Stimulated activated CD4-positive, alpha-beta T cell treated with anti-CD3 and anti-CD28 coated beads, Interleukin-2, amount 100 ng/mL, for 48 hours (primary cell): ENCODE measurements at regions not wholly inside any gene's neighbourhood (a gene's known extent, or its start where the extent isn't known, plus 50 kb on each side); places are given as distances from the start of the nearest gene placed in this dataset.

ENCODE experiments used
- DNase-seq, 2 donors: peaks; one replicate each; pipeline ENCODE4 v3.0.0-alpha.2; 2020

DNA sequence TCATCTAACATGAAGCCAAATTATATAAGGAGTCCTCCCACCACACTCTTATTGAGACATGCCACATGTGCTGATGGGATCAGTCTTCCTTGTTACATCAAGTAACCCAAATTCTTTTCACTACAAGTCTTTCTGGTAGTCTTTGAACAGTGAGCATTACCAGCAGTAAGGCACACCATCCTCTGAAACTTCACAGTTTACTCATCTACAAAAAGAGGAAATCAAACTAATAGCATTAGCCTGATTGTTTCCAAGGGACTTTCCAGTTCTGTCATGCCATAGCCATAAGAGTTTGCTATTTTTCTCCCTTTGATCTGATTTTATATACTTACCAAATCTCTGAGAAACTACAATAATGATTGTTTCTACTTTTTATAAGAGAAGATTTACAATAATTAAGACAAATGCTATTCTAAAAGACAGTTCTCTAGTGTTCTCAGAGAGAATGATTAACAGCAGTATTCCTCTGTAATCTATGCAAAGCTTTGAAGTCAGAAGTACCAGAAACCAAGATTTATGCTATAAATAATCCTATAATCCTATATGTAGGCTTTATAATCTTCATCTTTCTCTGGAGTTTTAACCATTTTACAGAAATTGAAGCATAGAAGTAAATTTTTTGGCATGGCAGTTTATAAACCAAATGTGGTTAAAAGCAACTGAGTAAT, 166.2 kb upstream of the ACO1 start:
- no peak for DNase-seq

DNA sequence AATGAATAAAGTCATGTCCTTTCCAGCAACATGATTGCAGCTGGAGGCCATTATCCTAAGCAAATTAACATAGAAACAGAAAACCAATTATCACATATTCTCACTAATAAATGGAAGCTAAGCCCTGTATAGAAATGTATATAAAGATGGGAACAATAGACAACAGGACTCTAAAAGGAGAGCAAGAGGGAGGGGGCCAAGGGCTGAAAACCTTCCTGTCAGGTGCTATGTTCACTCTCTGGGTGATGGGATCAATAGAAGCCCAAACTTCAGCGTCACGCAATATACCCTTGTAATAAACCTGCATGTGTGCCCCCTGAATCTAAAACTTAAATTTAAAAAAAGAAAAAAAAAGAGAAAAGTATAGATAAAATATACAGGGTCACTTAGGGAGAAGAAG, 163.7 kb upstream of the ACO1 start:
- DNase-seq: no peak

DNA sequence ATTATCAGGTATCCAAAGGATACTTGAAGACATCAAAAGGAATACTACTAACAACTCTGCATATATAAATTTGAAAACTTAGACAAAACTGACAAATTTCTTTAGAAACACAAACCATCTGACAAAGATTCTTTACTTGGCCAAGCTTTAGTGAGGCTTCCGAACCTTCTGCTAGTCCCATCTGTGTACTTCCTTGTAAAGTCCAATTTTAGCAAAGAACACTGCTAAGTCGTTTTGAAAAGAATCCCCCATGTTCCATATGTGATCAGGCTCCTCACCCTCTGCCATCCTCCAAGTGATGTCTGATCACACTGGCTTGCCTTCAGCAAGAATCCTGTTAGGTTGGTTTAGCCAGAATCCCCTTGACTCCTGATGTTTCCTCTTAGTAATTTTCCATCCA, 150.0 kb upstream of the ACO1 start:
- DNase-seq: no peak

DNA sequence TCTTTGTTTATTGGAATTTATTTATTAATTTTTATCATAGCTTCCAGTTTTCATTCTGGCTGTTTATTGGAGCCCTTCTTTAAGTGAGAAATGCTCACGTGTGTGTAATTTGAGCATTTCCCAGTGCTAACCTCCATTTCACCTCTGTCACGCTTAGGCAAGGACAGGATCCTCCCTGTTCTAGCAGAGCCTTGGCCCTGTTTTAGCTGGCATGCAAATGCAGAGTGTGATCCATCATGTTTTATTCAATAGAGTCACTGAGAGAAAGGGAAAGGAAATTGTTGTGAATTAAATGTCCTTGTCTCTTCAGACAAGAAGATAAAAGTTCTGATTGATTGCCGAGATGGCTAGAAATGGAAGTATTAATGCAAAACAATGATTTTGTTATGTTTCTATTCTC, 137.3 kb upstream of the ACO1 start:
- no peak for DNase-seq

DNA sequence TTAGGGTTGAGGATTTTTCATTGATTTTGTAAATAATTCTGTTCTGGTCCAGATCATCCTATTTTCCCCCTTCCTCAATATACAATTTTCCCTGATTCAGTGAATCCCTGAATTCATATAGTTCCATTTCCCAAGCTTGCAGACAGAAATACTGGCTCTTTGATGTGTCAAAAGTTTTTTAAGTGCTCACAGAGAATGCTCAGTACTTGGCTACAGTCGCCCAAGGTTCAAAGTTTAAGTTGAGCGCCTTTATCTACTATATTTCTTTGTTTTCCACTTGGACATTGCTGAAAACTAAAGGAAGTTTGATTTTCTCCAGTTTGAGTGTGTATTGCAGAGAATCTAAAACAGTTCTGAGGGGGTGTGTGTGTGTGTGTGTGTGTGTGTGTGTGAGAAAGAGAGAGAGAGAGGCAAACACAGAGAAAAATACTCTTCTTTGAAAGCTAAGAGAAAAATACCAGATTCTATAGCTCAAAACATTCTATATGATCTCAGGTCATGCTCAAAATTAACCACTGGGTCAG, 136.2 kb upstream of the ACO1 start:
- DNase-seq: no peak

DNA sequence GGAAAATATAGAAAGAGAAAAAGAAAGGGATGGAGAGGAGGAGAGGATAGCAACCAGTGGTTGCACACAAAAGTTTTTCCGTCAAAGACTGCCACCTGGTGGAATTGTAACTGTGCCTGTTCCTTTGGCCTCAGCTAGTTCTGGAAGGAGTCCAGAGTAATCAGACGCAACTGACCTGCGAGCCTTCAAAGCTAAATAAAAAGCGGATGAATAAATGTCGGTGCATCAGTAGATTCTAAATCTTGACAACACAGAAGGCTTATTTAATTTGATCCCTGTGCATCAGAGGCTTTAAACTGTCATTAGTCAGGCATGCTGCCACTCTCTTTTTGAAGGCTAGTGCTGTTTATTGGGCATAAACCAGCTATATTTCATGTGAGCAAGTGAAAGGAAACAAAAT, 132.9 kb upstream of the ACO1 start:
- peak; percentile 8 to 13 for DNase-seq

DNA sequence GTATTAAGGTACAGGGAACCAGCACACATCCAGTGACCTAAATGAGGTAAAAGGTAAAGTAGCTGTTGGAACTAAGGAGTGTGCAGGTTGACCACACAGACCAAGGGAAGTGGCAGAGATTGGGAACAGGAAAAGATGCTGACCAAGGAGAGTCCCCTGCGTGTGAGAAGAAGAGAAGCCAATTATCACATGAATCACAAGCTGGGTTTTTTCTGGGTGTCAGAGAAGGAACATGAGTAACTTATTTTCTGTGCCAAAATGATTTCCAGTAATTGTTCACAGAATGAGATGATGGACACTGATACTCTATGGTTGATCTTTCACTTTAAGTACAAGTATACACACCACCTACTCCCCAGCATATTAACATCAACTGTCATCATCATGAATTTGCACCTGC, 130.7 kb upstream of the ACO1 start:
- no peak for DNase-seq

DNA sequence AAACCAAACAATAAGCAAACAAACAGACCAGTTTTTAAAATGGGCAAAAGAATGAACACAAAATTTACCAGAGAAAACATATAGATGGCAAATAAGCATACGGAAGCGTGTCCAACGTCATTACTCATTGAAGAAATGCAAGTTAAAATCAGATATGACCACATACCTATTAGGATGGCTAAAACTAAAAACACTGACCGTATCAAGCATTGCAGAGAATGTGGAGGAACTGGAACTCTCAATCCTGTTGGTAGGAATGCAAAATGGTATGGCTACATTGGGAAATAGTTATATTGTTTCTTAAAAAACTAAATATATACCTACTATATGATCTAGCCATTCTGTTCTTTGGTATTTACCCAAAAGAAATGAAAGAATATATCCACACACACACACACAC, 129.4 kb upstream of the ACO1 start:
- DNase-seq: no peak

DNA sequence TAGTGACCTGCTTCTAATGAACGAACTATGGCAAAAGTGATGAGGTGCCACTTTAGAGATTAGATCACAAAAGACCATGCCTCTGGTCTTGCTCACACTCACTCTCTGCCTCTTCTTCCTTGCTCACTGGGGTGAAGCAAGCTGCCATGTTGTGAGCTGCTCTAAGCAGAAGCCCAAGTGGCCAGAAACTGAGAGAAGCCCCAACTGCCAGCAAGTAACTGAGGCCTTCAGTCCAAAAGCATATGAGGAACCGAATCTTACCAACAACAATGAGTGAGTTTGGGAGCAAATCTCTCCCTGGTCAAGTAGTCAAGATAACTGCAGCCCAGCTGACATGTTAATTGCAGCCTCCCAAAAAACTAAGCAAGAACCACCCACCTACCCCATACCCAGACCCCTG, 126.0 kb upstream of the ACO1 start:
- no peak for DNase-seq

DNA sequence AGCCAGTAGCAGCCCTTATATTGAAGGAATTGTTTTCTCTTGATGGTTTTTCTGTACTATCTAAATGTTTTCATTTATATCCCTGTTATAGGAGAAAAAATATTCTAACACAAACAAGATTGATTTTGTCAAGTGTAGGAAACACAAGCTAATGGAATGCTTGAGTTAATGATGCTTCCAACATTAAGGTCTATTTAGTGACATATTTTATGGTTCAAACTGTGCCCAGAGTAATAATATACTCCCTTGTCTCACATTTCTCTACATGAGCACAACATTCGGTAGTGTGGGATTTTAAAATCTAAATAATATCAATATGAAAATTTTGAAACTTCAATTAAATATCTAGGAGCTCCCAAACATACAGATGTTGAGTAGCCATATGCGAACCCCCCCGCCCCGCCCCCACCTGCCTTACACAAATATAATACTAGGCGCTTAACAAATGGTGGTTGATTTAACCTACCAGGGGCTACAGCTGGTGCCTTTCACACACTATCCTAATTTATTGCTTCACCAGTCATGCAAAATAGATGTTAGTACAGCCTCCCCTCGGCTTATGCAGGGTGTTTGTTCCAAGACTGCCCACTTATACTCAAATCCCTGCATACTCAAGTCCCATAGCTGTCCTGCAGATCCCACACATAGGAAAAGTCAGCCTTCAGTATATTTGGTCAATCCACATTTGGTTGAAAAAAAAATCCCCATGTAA, 124.1 kb upstream of the ACO1 start:
- DNase-seq: no peak

DNA sequence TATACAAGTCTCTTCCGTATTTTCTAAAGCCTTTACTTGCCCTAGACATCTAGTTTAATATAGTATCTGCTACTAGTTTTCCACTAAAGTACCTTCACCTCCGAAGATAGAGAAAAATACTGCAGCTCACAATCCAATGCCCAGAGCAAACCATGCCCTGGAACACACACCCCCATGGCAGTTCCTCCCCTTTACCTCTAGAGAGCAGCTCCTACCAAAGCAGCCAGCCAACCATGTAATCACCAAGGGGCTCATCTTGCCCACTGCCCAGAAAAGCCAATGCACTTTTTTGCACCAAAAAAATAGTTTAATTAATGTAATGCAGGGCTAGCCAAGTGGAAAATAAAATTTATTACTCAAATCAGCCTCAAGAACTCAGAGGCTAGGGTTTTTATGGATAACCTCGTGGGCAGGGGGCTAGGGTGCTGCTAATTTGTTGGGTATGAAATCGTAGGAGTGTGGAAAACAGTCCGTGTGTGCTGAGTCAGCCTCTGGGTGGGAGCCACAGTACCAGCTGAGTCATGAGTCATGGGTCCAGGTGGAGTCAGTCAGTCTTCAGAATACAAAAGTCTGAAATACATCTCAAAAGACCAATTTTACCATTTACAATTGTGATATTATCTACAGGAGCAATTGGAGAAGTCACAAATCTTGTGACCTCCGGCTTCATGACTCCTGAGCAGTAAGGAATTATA, 120.1 kb upstream of the ACO1 start:
- no peak for DNase-seq

DNA sequence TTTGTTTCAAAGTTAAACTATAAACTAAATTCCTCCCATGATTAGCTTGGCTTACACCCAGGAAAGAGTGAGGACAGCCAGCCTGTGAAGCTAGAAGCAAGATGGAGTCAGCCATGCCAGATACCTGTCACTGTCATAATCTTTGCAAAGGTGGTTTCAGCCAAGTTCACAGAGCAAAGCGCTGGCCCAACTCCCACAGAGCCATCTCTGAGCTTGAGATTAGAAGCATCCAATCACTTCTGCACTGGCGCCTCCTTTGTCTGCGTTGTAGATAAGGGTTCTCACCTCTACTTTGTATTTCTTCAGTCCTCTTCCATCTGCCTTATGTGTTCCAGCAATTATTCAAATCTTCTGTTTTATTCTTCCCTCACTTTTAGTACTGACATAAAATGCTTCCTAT, 119.4 kb upstream of the ACO1 start:
- no peak for DNase-seq

DNA sequence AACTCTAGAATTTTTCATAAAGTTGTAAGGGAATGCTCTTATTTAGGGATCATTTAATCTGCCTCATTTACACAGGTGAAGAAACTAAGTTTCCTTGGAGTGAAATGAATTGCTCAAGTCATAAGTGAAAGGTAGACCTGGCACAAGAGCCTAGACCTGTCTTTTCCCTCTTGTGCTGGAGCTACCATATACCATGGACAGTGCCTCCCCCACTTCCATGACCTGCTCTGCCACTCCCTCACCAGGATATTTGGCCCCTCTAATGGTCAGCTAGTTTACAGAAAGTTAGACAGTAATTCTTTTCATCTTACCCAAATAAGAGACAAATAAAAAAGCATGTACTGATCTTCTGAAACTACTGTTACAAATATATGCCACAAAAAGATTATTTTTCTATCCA, 105.5 kb upstream of the ACO1 start:
- no peak for DNase-seq

DNA sequence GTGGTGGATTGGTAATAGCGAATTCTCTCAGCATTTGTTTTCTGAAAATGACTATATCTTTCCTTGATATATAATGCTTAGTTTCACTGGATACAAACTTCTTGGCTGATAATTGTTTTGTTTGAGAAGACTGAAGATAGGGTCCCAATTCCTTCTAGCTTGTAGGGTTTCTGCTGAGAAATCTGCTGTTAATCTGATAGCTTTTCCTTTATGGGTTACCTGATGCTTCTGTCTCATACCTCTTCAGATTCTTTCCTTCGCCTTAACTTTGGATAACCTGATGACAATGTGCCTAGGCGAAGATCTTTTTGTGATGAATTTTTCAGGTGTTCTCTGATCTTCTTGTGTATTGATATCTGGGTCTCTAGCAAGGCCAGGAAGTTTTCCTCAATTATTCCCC, 94.7 kb upstream of the ACO1 start:
- no peak for DNase-seq

DNA sequence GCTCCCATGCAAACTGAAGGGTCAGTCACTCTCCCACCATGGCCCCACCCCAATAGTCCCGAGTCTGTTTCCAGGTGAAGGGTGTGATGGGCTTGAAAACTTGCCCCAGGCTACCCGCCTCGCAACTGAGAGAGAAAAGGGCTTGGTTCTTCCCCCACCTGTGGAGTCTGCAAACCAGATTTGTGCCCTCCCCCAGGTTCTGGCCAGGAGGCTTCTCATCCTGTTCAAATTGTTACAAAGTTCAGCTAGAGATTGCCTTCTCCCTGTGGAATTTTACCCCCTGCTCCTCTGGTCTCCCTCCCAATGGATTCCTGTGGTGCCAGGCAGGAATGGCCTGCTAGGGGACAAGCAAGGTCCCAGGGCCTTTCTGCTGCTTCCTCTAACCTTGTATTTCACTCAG, 93.1 kb upstream of the ACO1 start:
- DNase-seq: no peak

DNA sequence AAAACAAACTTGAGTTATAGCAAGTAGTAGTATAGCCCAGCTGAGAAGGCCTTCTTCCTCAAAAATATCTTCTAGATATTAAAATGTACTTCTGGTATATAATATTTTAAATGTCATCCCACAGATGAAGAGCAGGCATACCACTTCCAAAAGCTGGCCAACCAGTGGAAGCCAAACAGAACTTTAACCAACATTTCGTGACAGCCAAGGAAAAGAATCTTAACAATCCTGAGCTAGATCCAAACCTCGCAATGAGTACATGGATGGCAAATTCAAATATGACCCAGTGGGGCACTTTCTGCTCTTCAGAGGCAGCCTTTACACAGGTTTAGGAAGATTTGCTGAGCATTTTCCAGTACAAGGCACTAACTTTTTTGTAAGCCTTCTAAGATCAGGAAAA, 91.8 kb upstream of the ACO1 start:
- DNase-seq: no peak

DNA sequence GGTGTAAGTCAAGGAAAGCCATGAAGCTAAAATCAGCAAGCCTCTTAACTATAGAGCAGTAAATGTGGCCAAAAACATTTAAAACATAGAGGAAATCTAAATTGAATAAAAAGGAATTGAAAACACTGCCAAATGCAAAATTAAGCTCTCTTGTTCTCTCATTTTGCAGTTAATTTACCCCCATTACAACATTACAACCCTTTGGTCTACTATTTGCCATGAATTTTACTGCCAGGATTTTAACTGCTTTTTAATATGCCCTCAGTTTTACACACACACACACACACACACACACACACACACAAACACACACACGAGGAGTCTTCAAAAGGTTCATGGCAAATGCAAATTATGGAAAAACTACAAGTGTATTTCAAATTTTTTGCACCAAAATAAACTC, 91.4 kb upstream of the ACO1 start:
- DNase-seq: no peak

DNA sequence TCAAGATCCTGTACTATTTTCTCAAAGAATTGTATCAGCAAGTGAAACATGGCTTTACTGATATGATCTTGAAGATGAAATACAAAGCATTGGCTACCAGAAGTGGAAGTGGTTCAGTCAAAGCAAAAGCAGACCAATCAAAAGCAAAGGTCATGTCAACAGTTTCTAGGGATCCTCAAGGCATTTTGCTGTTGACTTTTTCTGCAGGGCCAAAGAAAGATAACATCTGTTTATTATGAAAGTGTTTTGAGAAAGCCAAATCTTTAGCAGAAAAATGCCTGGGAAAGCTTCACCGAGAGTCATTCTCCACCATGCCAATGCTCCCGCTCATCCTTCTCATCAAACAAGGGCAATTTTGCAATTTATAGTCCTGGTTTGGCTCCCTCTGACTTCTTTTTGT, 90.3 kb upstream of the ACO1 start:
- no peak for DNase-seq

DNA sequence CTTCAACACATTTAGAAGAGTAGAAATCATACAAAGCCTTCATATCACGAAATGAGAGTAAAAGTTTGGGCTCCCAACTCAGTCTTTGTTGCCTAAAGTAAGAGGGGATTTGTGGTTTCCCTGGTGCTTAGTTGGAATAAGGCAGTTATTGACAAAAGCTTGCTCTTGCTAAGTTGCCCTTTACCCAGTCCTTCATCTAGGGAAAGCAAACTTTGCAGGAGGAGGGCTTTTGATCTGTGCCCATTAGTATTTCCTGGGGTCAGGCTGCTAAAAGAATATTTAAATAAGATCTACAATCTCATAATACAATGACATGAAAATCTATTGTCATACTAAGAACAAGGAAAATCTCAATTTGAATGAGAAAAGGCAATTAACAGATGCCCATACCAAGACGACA, 84.1 kb upstream of the ACO1 start:
- no peak for DNase-seq

DNA sequence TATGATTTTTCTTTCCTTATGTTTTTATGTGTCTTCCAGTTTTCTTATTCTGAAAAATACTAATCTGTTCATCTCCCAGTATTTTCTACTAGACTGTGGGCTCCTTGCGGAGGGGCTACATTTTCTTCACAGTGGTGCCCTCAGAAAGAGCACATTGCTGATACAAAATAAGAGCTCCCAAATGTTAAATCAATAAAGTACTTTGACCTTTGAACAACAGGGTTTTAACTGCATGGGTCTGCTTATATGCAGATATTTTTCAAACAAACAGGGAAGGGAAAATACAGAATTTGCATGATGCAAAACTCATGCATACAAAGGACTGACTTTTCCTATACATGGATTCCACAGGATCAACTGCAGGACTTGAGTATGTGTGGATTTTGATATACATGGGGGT, 79.9 kb upstream of the ACO1 start:
- DNase-seq: no peak

DNA sequence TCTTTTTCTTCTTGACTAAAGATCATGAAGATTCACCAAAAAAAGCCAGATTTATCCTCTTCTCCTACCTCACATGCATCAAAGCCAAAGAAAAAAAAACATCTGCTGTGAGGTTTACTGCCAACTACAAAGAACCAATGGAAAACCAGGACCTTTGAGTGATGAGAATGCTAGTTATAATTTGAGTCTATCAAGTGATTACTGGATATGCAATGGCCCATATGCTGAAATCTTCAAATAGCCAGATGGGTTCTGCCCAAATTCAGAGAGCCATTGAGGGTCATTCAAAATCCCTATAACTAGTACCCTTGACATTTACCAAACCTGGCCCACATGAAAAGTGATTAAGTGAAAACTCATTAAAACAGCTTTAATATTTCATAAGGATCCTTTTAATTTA, 78.4 kb upstream of the ACO1 start:
- DNase-seq: no peak

DNA sequence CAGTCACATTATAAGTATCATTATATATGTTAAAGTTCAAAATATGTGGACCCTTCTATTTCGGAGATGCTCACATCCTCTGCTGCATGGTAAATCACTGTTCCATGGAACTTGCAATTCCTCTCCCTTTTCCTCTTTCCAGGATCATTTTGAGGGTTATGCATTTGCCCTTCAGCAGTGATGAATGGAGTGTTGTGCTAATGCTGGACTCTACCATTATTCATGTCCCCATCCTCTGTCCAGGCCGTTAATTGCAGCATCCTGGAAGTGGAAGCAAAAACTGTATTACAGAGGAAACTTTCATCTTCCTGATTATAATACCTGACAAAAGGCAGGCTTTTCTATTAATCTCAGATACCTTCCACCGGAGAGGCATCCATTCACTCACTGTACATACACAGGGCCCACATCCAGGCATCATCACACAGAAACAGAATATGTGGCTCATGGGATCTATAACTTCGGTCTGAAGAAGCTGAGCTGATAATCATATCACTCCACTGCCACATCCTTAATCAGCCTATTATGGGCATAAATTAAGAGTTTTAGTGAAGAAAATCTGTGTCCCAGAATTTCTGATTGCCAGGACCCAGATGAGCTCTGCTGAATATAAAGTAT, 65.0 kb upstream of the ACO1 start:
- DNase-seq: no peak

DNA sequence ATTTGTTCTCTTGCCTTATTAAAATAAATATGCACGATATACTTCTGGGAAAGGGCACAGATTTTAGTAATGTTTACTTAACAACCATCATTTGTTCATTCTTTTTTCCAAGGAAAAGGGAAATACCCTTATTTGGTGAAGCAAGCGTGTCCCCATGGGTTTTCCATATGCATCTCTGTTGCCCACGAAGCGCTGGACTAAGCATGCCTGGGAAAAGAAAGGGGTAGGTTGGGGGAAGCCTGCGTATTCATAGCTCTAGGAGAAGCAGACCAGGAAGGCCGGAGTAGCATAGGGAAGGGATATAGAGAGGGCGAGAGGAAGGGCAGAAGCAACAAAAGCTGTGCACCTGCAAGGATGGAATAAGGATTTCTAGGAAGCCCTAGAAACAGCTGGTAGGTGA, 61.8 kb upstream of the ACO1 start:
- no peak for DNase-seq

DNA sequence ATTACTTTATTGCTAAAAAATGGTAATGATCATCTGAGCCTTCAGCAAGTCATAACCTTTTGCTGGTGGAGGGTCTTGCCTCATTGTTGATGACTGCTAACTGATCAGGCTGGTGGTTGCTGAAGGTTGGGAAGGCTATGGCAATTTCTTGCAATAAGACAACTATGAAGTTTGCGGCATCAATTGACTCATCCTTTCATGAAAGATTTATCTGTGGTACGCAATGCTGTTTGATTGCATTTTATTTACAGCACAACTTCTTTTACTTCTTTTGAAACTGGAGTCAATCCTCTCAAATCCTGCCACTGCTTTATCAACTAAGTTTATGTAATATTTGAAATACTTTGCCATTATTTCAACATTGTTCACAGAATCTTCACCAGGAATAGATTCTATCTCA, 58.3 kb upstream of the ACO1 start:
- no peak for DNase-seq
